ENCODE measurements at regions not wholly inside any gene's neighbourhood (a gene's known extent, or its start where the extent isn't known, plus 50 kb on each side); places are given as distances from the start of the nearest gene placed in this dataset.
"Not testable (repeated sequence)": the region's sequence is repeated elsewhere in the genome, so short reads cannot be mapped to it uniquely, and the experiment has no call there.

GRCh38 chr18:47383729-47384128 lies 132.3 kb upstream of the SKOR2 start:
- no peak for TF ChIP-seq CTCF (IDR thresholded peaks at IDR 0.05; ENCODE audit: insufficient read depth, low read depth, low read length, missing control alignments)
- no peak for DNase-seq (ENCODE audit: low read depth)
- no peak overlapping the region for H3K4me3 ChIP-seq (ENCODE audit: low read depth, low read length)

- no peak for DNase-seq (ENCODE audit: low read depth)
- H3K4me3 ChIP-seq (ENCODE audit: low read depth, low read length): no peak overlapping the region
- no peak for TF ChIP-seq CTCF (IDR thresholded peaks at IDR 0.05; ENCODE audit: insufficient read depth, low read depth, low read length, missing control alignments)
Observed at GRCh38 chr18:47381975-47382570, 130.6 kb upstream of the SKOR2 start.

GRCh38 chr18:47380153-47380552 lies 128.7 kb upstream of the SKOR2 start:
- TF ChIP-seq CTCF (IDR thresholded peaks at IDR 0.05; ENCODE audit: insufficient read depth, low read depth, low read length, missing control alignments): no peak
- DNase-seq (ENCODE audit: low read depth): no peak
- no peak overlapping the region for H3K4me3 ChIP-seq (ENCODE audit: low read depth, low read length)

GRCh38 chr18:47373465-47373864 lies 122.0 kb upstream of the SKOR2 start:
- no peak overlapping the region for H3K4me3 ChIP-seq (ENCODE audit: low read depth, low read length)
- DNase-seq (ENCODE audit: low read depth): no peak
- no peak for TF ChIP-seq CTCF (IDR thresholded peaks at IDR 0.05; ENCODE audit: insufficient read depth, low read depth, low read length, missing control alignments)

GRCh38 chr18:47370052-47370451 lies 118.6 kb upstream of the SKOR2 start:
- no peak for TF ChIP-seq CTCF (IDR thresholded peaks at IDR 0.05; ENCODE audit: insufficient read depth, low read depth, low read length, missing control alignments)
- H3K4me3 ChIP-seq (ENCODE audit: low read depth, low read length): no peak overlapping the region
- no peak for DNase-seq (ENCODE audit: low read depth)

- not testable (repeated sequence) for H3K4me3 ChIP-seq (ENCODE audit: low read depth, low read length); DNase-seq (ENCODE audit: low read depth)
Observed at GRCh38 chr18:47354061-47354460, 102.6 kb upstream of the SKOR2 start.

- no peak for DNase-seq (ENCODE audit: low read depth)
- TF ChIP-seq CTCF (IDR thresholded peaks at IDR 0.05; ENCODE audit: insufficient read depth, low read depth, low read length, missing control alignments): no peak
- H3K4me3 ChIP-seq (ENCODE audit: low read depth, low read length): no peak overlapping the region
Observed at GRCh38 chr18:47346016-47346415, 94.6 kb upstream of the SKOR2 start.
